GM21515 (cell line): ENCODE measurements at regions not wholly inside any gene's neighbourhood (a gene's known extent, or its start where the extent isn't known, plus 50 kb on each side); places are given as distances from the start of the nearest gene placed in this dataset.
"Not testable (repeated sequence)": the region's sequence is repeated elsewhere in the genome, so short reads cannot be mapped to it uniquely, and the experiment has no call there.

Source experiments
- ATAC-seq: cut with Tn5 transposase; IDR thresholded peaks from one replicate; pipeline ENCODE4 v1.9.1; 2021; ENCODE audit not compliant: unreplicated experiment

GRCh38 chr12:127963933-127964332 lies 303.0 kb upstream of the TMEM132C start:
- no peak for ATAC-seq

- no peak for ATAC-seq
Observed at GRCh38 chr12:127964717-127965116, 302.3 kb upstream of the TMEM132C start.

GRCh38 chr12:127966331-127966730 lies 300.6 kb upstream of the TMEM132C start:
- ATAC-seq, result no peak

- no peak for ATAC-seq
Observed at GRCh38 chr12:127970491-127970890, 296.5 kb upstream of the TMEM132C start.

- ATAC-seq, result no peak
Observed at GRCh38 chr12:127980585-127980984, 286.4 kb upstream of the TMEM132C start.

GRCh38 chr12:127981875-127982274 lies 285.1 kb upstream of the TMEM132C start:
- ATAC-seq, result no peak

GRCh38 chr12:127983213-127983791 lies 283.7 kb upstream of the TMEM132C start:
- not testable (repeated sequence) for ATAC-seq

GRCh38 chr12:127984386-127985055 lies 282.4 kb upstream of the TMEM132C start:
- no peak for ATAC-seq

- no peak for ATAC-seq
Observed at GRCh38 chr12:127987199-127987901, 279.6 kb upstream of the TMEM132C start.

- no peak for ATAC-seq
Observed at GRCh38 chr12:127991485-127991884, 275.5 kb upstream of the TMEM132C start.

GRCh38 chr12:127998988-127999387 lies 268.0 kb upstream of the TMEM132C start:
- ATAC-seq, result no peak

GRCh38 chr12:128004383-128004938 lies 262.5 kb upstream of the TMEM132C start:
- no peak for ATAC-seq

GRCh38 chr12:128007250-128007649 lies 259.7 kb upstream of the TMEM132C start:
- no peak for ATAC-seq

- no peak for ATAC-seq
Observed at GRCh38 chr12:128008341-128008740, 258.6 kb upstream of the TMEM132C start.

- ATAC-seq, result no peak
Observed at GRCh38 chr12:128009108-128009507, 257.9 kb upstream of the TMEM132C start.

GRCh38 chr12:128012110-128012509 lies 254.9 kb upstream of the TMEM132C start:
- ATAC-seq, result no peak

GRCh38 chr12:128015276-128015675 lies 251.7 kb upstream of the TMEM132C start:
- no peak for ATAC-seq

GRCh38 chr12:128018067-128018466 lies 248.9 kb upstream of the TMEM132C start:
- ATAC-seq, result no peak

GRCh38 chr12:128019996-128020544 lies 246.9 kb upstream of the TMEM132C start:
- no peak for ATAC-seq

- ATAC-seq, result no peak
Observed at GRCh38 chr12:128021561-128021960, 245.4 kb upstream of the TMEM132C start.

- ATAC-seq, result no peak
Observed at GRCh38 chr12:128025589-128026245, 241.3 kb upstream of the TMEM132C start.
